Spleen (tissue), 11 donors: ENCODE measurements at regions not wholly inside any gene's neighbourhood (a gene's known extent, or its start where the extent isn't known, plus 50 kb on each side); places are given as distances from the start of the nearest gene placed in this dataset.

Experiments
- DNase-seq: peaks from one replicate; pipeline ENCODE4 v3.0.0-alpha.2; 2020
- H3K27ac ChIP-seq, 8 donors: fragments of 200-600 bp; sonication (generic) in 7 of 8; 1 replicate in 4 of 8; 2 replicates in 4 of 8; pipeline versions ENCODE4 v1.5.0 to v1.8.0; 2016 to 2021; ENCODE audit warnings: inconsistent platforms in 4 of 8, mild to moderate bottlenecking in 4 of 8, moderate library complexity in 1 of 8
- H3K27me3 ChIP-seq, 7 donors: fragments of 200-600 bp; sonication (generic) in 6 of 7; replicated peaks in 1 of 7; 1 replicate in 4 of 7; 2 replicates in 3 of 7; pipeline versions ENCODE4 v1.5.0 to v1.8.0; 2016 to 2021; ENCODE audit warnings: inconsistent platforms in 3 of 7, mild to moderate bottlenecking in 1 of 7
- H3K36me3 ChIP-seq, 6 donors: fragments of 200-600 bp; sonication (generic) in 5 of 6; 1 replicate in 4 of 6; 2 replicates in 2 of 6; pipeline versions ENCODE4 v1.5.0 to v1.8.0; 2016 to 2021; ENCODE audit warnings: inconsistent platforms in 2 of 6
- H3K4me1 ChIP-seq, 6 donors: fragments of 200-600 bp; sonication (generic) in 5 of 6; 1 replicate in 3 of 6; 2 replicates in 3 of 6; pipeline versions ENCODE4 v1.5.0 to v1.8.0; 2016 to 2021; ENCODE audit warnings: inconsistent platforms in 3 of 6
- H3K4me3 ChIP-seq, 8 donors: fragments of 200-600 bp; sonication (generic) in 7 of 8; 1 replicate in 4 of 8; 2 replicates in 4 of 8; pipeline versions ENCODE4 v1.5.0 to v1.8.0; 2016 to 2021; ENCODE audit warnings: inconsistent platforms in 4 of 8, mild to moderate bottlenecking in 4 of 8, moderate library complexity in 2 of 8
- H3K9me3 ChIP-seq, 8 donors: fragments of 200-600 bp; sonication (generic) in 7 of 8; 1 replicate in 4 of 8; 2 replicates in 4 of 8; pipeline versions ENCODE4 v1.5.0 to v1.8.0; 2016 to 2021; ENCODE audit warnings: inconsistent platforms in 4 of 8
- CTCF ChIP-seq, 11 experiments: fragments of 200-600 bp in 7 of 11; fragments of 450-650 bp in 4 of 11; sonication (generic) in 4 of 11; IDR thresholded peaks in 8 of 11; conservative IDR thresholded peaks in 3 of 11; 1 replicate in 7 of 11; 2 replicates in 4 of 11; pipeline versions ENCODE4 v1.4.0 to v1.8.0; 2016 to 2021; ENCODE audit warnings: antibody characterized with exemption in 11 of 11, inconsistent platforms in 4 of 11, mild to moderate bottlenecking in 1 of 11
- POLR2A ChIP-seq, 3 donors: fragments of 450-650 bp; IDR thresholded peaks; one replicate each; pipeline ENCODE4 v1.5.1; 2017; ENCODE audit warnings: antibody characterized with exemption in 3 of 3, mild to moderate bottlenecking in 1 of 3
- POLR2AphosphoS5 ChIP-seq, 3 donors: sonication (generic); formaldehyde crosslinking; IDR thresholded peaks; one replicate each; pipeline ENCODE4 v1.5.1; 2017; ENCODE audit warnings: antibody characterized with exemption in 3 of 3
- WGBS, 5 donors: extraction: QIAGEN DNeasy Blood & Tissue Kit in 3 of 5; methylation state at CpG; one replicate each; pipeline versions ENCODE4 v1.1.5 to v1.1.7; 2013 to 2018; 5-methylcytosine and 5-hydroxymethylcytosine counted together
- intact Hi-C: fragments of 100-400 bp; cut with DNase I; formaldehyde crosslinking; loops from one replicate; pipeline ENCODE4 v1.15.0; 2023; ENCODE audit warnings: low total_unique reads
- donor health status: healthy with polysubstance abuse.
- donor health status: DM: no; HTN: no; CAD: no; lungs with moderate emphysema.
- donor health status: DM: no; HTN: no; CAD: no.
- donor health status: Bipolar disorder and iron deficiency.
- donor health status: healthy.
- donor health status: DM: no; HTN: no; CAD: no.
- donor health status: DM: yes; HTN: yes; CAD: no.

- Histone ChIP-seq H3K27ac (peak overlapping the region in 1 of 8 donors; percentile 83), H3K27me3 (no peaks in the 10 kb centered on the region), H3K9me3 (no peaks in the 10 kb centered on the region), H3K36me3 (peaks cover 0 to 44% (median 3%) of the 10 kb centered on the region in 6 donors), H3K4me3 (no peak overlapping the region), H3K4me1 (peaks cover 33 to 99% (median 82%) of the 10 kb centered on the region in 6 donors)
- intact Hi-C loops: no loop called here
- no peak for DNase-seq
- 90 to 98% (median 92%) methylated on average over 4 of the region's 4 CpGs for WGBS, 5 donors
- no peak for TF ChIP-seq CTCF (IDR thresholded peaks at IDR 0.05 in 8 of 11, conservative IDR thresholded peaks at IDR 0.05 in 3 of 11)
- no peak for TF ChIP-seq POLR2AphosphoS5 (IDR thresholded peaks at IDR 0.05)
- no peak for TF ChIP-seq POLR2A (IDR thresholded peaks at IDR 0.05)
Observed at GRCh38 chr20:19938421-19939090, 78.6 kb upstream of the NAA20 start.

- Histone ChIP-seq H3K4me1 (peaks cover 15 to 98% (median 69%) of the 10 kb centered on the region in 6 donors), H3K27ac (peak overlapping the region in 7 of 8 donors; percentile 16 to 71 (median 33)), H3K27me3 (no peaks in the 10 kb centered on the region), H3K4me3 (no peak overlapping the region), H3K36me3 (peaks cover 0 to 39% (median 3%) of the 10 kb centered on the region in 6 donors), H3K9me3 (no peaks in the 10 kb centered on the region)
- 44 to 66% (median 61%) methylated on average over 4 of the region's 4 CpGs for WGBS, 5 donors
- intact Hi-C loops: no loop called here
- DNase-seq: no peak
- TF ChIP-seq CTCF (IDR thresholded peaks at IDR 0.05 in 8 of 11, conservative IDR thresholded peaks at IDR 0.05 in 3 of 11) (no peak), POLR2AphosphoS5 (IDR thresholded peaks at IDR 0.05) (peak in 1 of 3 donors; percentile 39)
Observed at GRCh38 chr20:19940988-19941460, 76.1 kb upstream of the NAA20 start.

GRCh38 chr20:19942611-19943010 lies 74.6 kb upstream of the NAA20 start:
- DNase-seq: no peak
- TF ChIP-seq POLR2A (IDR thresholded peaks at IDR 0.05) (no peak), CTCF (IDR thresholded peaks at IDR 0.05 in 8 of 11, conservative IDR thresholded peaks at IDR 0.05 in 3 of 11) (no peak), POLR2AphosphoS5 (IDR thresholded peaks at IDR 0.05) (no peak)
- peak overlapping the region in 7 of 8 donors; percentile 2 to 71 (median 51) for H3K27ac ChIP-seq
- H3K9me3 ChIP-seq: no peaks in the 10 kb centered on the region
- peaks cover 9 to 86% (median 55%) of the 10 kb centered on the region in 6 donors for H3K4me1 ChIP-seq
- H3K36me3 ChIP-seq: peaks cover 0 to 44% (median 2%) of the 10 kb centered on the region in 6 donors
- H3K27me3 ChIP-seq: no peaks in the 10 kb centered on the region
- WGBS, 5 donors: 41 to 94% (median 83%) methylated on average over 1 of the region's 1 CpG
- intact Hi-C loops: no loop called here
- no peak overlapping the region for H3K4me3 ChIP-seq

- TF ChIP-seq POLR2AphosphoS5 (IDR thresholded peaks at IDR 0.05) (no peak), CTCF (IDR thresholded peaks at IDR 0.05 in 8 of 11, conservative IDR thresholded peaks at IDR 0.05 in 3 of 11) (no peak), POLR2A (IDR thresholded peaks at IDR 0.05) (no peak)
- intact Hi-C loops: no loop called here
- Histone ChIP-seq H3K36me3 (peaks cover 0 to 49% (median 3%) of the 10 kb centered on the region in 6 donors), H3K9me3 (no peaks in the 10 kb centered on the region), H3K4me1 (peaks cover 5 to 82% (median 50%) of the 10 kb centered on the region in 6 donors), H3K27me3 (no peaks in the 10 kb centered on the region), H3K4me3 (no peak overlapping the region), H3K27ac (peak overlapping the region in 7 of 8 donors; percentile 2 to 71 (median 51))
- 13 to 61% (median 34%) methylated on average over 7 of the region's 7 CpGs for WGBS, 5 donors
- DNase-seq: no peak
Observed at GRCh38 chr20:19943061-19943521, 74.1 kb upstream of the NAA20 start.
